GM12878 (cell line): ENCODE measurements at regions not wholly inside any gene's neighbourhood (a gene's known extent, or its start where the extent isn't known, plus 50 kb on each side); places are given as distances from the start of the nearest gene placed in this dataset.

Experiments used
- ATF7 ChIP-seq: fragments of 450-650 bp; IDR thresholded peaks from 2 replicates; pipeline ENCODE4 v1.6.1; 2016; ENCODE audit warnings: low read depth, mild to moderate bottlenecking
- CEBPB ChIP-seq, 2 experiments: fragments of 150-350 bp in 1 of 2; IDR thresholded peaks; 2 replicates each; pipeline ENCODE4 v1.6.1; 2012 to 2014; ENCODE audit warnings: low read depth in 2 of 2, low read length in 2 of 2, borderline replicate concordance in 1 of 2, inconsistent platforms in 1 of 2
- PAX5 ChIP-seq: IDR thresholded peaks from 2 replicates; pipeline ENCODE4 v1.6.1; 2011; ENCODE audit warnings: low read depth, low read length, borderline replicate concordance
- RAD21 ChIP-seq: IDR thresholded peaks from 2 replicates; pipeline ENCODE4 v1.6.1; 2011; ENCODE audit warnings: mild to moderate bottlenecking, low read depth, low read length, moderate library complexity; ENCODE audit not compliant: insufficient read depth
- RBBP5 ChIP-seq: fragments of 200-600 bp; sonication (generic); conservative IDR thresholded peaks from 2 replicates; pipeline ENCODE4 v1.6.1; 2016
- SIX5 ChIP-seq: IDR thresholded peaks from 2 replicates; pipeline ENCODE4 v1.6.1; 2011; ENCODE audit warnings: mild to moderate bottlenecking, low read depth, low read length, moderate library complexity; ENCODE audit not compliant: severe bottlenecking
- ZNF384 ChIP-seq: IDR thresholded peaks from 2 replicates; pipeline ENCODE4 v1.6.1; 2012; ENCODE audit warnings: low read depth, mild to moderate bottlenecking, low read length, improper control_type of control experiment, borderline replicate concordance
- TF ChIP-seq, protein P1 (sequence below), 3 experiments: IDR thresholded peaks in 2 of 3; conservative IDR thresholded peaks in 1 of 3; 2 replicates each; pipeline ENCODE4 v1.5.1; 2011; ENCODE audit warnings: low read depth in 3 of 3, low read length in 3 of 3, mild to moderate bottlenecking in 3 of 3, control low read depth in 2 of 3, moderate library complexity in 2 of 3, inconsistent platforms in 1 of 3, mixed read lengths in 1 of 3; ENCODE audit not compliant: control insufficient read depth in 2 of 3, insufficient read depth in 1 of 3; ENCODE audit errors: extremely low read depth in 1 of 3
- TF ChIP-seq, protein P2 (sequence below): IDR thresholded peaks from 2 replicates; pipeline ENCODE4 v1.6.1; 2012; ENCODE audit warnings: low read depth, low read length, improper control_type of control experiment

DNA sequence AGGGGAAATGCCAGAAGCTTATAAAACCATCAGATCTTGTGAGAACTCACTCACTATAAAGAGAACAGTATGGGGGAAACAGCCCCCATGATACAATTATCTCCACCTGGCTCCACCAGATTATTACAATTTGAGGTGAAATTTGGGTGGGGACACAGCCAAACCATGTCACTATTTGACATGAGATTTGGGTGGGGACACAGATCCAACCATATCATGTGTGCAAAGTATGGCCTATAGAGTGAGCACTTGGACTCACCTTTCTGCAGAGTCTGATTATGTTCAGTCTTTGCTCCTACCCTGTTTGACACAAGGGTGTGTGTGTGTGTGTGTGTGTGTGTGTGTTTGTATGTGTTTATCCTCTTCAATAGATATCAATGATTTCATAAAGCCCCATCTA is 287.5 kb downstream of the ZNF536 start:
- TF ChIP-seq ZNF384 = no peak
- TF ChIP-seq, protein P1, sequence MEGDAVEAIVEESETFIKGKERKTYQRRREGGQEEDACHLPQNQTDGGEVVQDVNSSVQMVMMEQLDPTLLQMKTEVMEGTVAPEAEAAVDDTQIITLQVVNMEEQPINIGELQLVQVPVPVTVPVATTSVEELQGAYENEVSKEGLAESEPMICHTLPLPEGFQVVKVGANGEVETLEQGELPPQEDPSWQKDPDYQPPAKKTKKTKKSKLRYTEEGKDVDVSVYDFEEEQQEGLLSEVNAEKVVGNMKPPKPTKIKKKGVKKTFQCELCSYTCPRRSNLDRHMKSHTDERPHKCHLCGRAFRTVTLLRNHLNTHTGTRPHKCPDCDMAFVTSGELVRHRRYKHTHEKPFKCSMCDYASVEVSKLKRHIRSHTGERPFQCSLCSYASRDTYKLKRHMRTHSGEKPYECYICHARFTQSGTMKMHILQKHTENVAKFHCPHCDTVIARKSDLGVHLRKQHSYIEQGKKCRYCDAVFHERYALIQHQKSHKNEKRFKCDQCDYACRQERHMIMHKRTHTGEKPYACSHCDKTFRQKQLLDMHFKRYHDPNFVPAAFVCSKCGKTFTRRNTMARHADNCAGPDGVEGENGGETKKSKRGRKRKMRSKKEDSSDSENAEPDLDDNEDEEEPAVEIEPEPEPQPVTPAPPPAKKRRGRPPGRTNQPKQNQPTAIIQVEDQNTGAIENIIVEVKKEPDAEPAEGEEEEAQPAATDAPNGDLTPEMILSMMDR (IDR thresholded peaks at IDR 0.05 in 2 of 3, conservative IDR thresholded peaks at IDR 0.05 in 1 of 3; ENCODE audit: control insufficient read depth in 2 of 3, extremely low read depth in 1 of 3, insufficient read depth in 1 of 3, low read depth in 3 of 3, low read length in 3 of 3) = no peak
- TF ChIP-seq RAD21 = no peak
- TF ChIP-seq RBBP5 = no peak
- TF ChIP-seq SIX5 = no peak
- TF ChIP-seq, protein P2, sequence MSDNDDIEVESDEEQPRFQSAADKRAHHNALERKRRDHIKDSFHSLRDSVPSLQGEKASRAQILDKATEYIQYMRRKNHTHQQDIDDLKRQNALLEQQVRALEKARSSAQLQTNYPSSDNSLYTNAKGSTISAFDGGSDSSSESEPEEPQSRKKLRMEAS = no peak
- no peak for TF ChIP-seq PAX5
- TF ChIP-seq ATF7 = no peak
- no peak for TF ChIP-seq CEBPB (IDR thresholded peaks at IDR 0.05; ENCODE audit: borderline replicate concordance in 1 of 2, low read depth in 2 of 2, low read length in 2 of 2)
